ENCODE measurements at regions not wholly inside any gene's neighbourhood (a gene's known extent, or its start where the extent isn't known, plus 50 kb on each side); places are given as distances from the start of the nearest gene placed in this dataset.
A peak's percentile ranks its signal among the peaks of the same experiment; 100 is the strongest.

- no peak for TF ChIP-seq CTCF (IDR thresholded peaks at IDR 0.05; ENCODE audit: low read depth, low read length)
- no peak for DNase-seq (ENCODE audit: low read depth in 2 of 2)
- no peak overlapping the region for H3K4me3 ChIP-seq (replicated peaks in 1 of 2; ENCODE audit: low read depth in 2 of 2, low read length in 2 of 2)
Observed at GRCh38 chr3:28905798-28906197, 375.1 kb upstream of the RBMS3 start.

DNA sequence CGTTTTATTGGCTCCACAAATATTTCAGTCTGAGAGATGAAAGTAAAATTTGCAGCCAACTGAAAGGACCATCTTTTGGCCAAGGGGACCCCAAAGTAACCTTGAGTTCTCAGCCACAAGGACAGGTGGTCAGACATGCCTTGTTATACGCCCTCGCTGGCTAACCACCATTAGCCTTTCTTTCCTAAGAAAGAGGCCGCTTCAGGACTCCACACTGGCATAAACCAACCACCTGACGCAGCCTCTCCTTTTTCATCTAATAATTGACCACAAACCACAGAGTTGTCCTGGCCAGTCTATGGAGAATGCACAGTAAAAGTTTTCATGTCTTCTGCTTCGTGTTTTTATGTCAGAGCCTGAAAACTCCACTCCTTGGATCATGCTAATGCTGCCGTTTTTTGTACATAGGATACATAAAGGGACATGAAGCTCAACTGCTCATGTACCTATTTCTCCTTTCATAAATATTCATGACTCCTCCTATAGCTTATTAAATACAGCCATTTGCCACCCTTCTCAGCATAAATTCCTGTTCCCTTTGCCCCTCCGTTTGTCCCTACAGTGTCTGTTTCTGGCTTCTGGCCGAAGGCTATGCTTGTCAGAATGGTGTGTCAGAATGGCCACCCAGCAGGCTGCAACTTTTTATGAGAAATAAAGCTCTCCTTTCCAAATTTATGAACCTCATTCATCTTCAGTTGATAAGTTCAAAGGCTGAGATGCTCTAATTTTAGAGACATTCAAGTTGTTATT, 374.1 kb upstream of the RBMS3 start:
- no peak for TF ChIP-seq CTCF (IDR thresholded peaks at IDR 0.05; ENCODE audit: low read depth, low read length)
- no peak for DNase-seq (ENCODE audit: low read depth in 2 of 2)
- H3K4me3 ChIP-seq (replicated peaks in 1 of 2; ENCODE audit: low read depth in 2 of 2, low read length in 2 of 2) = no peak overlapping the region

GRCh38 chr3:28907616-28908015, 373.3 kb upstream of the RBMS3 start:
- DNase-seq (ENCODE audit: low read depth in 2 of 2) = peak in 1 of 2 donors; percentile 3
- H3K4me3 ChIP-seq (replicated peaks in 1 of 2; ENCODE audit: low read depth in 2 of 2, low read length in 2 of 2) = no peak overlapping the region
- TF ChIP-seq CTCF (IDR thresholded peaks at IDR 0.05; ENCODE audit: low read depth, low read length) = no peak

DNA sequence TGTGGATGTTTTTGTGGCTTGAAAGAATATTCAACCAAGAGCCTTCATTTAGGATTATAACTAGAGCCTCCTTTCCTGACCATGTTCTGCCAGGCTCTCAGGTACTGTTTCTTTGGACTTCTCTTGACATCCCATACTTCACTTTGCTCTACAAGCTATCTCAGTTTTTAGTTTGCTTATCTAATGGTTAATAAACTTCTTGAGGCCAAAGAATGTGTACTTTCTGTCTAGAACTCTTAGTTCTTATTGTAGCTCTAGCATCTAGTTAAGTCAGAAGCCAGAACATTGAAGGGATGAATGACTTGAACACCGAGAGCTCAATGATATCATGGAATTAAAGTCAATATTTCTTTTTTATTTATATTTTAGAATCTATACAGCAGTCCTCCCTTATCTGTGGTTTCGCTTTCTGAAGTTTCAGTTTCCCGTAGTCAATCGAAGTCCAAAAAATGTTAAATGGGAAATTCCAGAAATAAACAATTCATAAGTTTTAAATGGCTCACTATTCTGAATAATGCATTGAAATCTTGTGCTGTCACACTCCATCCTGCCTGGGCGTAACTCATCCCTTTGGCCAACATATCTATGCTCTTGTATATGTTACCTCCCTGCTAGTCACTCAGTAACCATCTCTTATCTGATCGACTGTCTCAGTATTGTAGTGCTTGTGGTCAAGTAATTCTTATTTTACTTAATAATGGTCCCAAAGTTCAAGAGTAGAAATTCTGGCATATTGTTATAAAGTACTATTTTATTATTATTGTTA, 368.6 kb upstream of the RBMS3 start:
- no peak for TF ChIP-seq CTCF (IDR thresholded peaks at IDR 0.05; ENCODE audit: low read depth, low read length)
- peak; percentile 22 to 33 for DNase-seq (ENCODE audit: low read depth in 2 of 2)
- H3K4me3 ChIP-seq (replicated peaks in 1 of 2; ENCODE audit: low read depth in 2 of 2, low read length in 2 of 2) = no peak overlapping the region

- peak; percentile 77 to 80 for DNase-seq (ENCODE audit: low read depth in 2 of 2)
- peak overlapping the region in 1 of 2 donors; percentile 10 for H3K4me3 ChIP-seq (replicated peaks in 1 of 2; ENCODE audit: low read depth in 2 of 2, low read length in 2 of 2)
Observed at GRCh38 chr3:28915741-28916500, 364.9 kb upstream of the RBMS3 start.

More at GRCh38 chr3:28915741-28916500, 364.9 kb upstream of the RBMS3 start:
- TF ChIP-seq CTCF (IDR thresholded peaks at IDR 0.05; ENCODE audit: low read depth, low read length) = no peak

Data from cardiac fibroblast (primary cell).